ENCODE measurements at regions not wholly inside any gene's neighbourhood (a gene's known extent, or its start where the extent isn't known, plus 50 kb on each side); places are given as distances from the start of the nearest gene placed in this dataset.

DNA sequence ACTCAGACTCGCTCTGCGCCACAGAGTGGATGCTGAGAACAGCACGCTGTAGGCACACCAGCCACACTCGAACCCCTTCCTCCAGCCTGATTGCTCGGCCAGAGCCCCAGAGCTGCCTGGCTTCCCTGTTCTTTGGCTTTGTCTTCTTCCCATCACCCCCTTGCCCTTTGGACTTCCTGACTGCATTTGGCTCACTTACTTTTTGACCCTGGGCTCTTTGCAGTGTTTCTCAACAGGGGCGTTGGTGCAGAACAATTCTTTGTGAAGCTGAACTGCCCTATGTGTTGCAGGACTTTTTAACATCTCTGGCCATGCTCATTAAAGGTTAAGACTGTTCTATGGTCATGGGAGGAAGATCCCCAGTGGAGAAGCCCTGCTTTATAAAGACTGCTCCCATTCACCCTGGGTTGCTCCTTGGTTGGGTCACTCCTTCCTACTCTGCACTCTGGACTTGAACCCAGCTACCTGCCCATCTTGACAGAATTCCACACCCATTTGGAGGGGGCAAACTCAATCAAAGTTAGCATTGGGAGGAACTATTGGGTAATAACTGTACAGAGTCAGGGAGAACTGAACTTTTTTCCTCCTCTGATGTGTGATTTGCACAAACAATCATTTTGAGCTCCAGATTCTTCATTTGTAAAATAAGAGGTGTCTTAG lies 127.7 kb upstream of the PLEKHG7 start:
- no peak for DNase-seq

DNA sequence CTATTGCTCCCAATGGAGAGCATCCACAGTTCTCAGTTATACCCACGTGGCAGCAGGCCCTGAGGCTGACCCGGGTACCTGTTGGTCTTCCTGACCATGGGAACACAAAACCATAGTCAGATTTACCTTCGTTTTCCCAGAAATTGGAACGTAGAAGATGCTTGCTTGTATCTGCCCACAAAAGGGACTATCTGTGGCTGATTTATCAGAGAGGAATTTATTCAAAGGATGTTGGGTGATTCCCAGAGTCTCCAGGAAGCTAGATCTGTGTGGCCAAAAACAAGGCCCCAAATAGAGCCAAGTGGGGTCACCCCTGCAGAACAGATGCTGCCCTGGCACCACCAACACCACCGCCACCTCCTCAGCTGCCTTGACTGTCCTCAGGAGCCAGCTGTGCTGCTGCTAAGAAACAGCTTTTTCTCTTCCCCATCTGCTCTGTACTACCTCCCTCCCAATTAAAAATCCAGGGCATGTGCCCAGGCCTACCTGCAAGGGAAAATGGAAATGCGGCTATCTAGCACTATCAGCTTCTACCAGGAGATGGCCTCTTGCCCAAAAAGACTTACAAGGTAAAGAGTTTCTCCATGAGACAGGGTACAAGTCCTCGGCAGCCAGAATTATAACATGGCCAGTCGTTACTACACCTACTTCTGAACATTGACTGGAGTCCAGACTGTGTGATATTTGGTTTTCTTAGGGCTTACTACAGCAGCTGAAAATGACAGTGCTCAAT lies 128.6 kb upstream of the PLEKHG7 start:
- no peak for DNase-seq

DNA sequence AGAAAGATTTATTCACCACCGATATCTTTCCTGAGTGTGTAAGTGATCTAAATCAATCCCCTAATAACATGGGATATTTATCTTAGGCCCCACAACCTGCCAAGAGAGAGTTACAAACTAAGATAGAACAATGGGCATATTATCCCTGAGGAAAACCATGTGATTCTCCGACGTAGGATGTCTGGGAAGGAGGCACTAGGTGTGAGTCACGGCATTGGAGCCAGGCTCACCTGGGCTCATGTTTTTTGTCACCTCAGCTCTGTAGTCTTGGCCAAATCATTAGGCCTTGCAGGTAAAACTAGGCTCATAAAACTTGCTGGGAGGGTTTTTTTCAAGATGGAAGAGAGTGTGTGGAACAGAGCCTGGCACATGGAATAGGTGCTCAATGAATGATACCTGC lies 129.7 kb upstream of the PLEKHG7 start:
- DNase-seq: no peak

DNA sequence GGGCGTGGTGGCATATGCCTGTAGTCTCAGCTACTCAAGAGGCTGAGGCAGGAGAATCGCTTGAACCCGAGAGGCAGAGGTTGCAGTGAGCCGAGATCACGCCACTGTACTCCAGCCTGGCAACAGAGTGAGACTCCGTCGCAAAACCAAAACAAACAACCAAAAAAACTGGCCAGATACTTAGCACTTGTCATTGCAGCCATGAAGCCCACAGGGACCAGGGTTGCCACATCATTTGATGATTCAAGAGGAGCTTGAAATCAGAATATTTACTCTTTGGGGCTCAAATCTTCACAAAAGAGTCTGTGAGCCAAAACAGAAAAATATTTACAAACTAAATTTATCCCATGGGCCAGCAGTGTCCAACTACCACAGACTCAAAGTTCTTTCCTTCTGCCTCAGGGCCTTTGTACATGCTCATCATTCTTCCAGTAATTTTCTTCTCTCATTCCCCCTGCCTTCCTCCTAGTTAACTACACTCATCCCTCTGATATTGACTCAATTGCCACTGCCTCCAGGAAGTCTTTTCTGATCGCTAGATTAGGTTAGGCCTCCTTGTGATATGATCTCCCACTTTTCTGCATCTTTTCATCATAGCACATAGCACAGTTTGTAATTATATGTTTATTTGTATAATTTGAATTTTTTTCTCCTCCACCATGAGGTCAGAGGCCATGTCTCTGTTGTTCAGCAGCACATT lies 130.8 kb upstream of the PLEKHG7 start:
- DNase-seq: no peak

DNA sequence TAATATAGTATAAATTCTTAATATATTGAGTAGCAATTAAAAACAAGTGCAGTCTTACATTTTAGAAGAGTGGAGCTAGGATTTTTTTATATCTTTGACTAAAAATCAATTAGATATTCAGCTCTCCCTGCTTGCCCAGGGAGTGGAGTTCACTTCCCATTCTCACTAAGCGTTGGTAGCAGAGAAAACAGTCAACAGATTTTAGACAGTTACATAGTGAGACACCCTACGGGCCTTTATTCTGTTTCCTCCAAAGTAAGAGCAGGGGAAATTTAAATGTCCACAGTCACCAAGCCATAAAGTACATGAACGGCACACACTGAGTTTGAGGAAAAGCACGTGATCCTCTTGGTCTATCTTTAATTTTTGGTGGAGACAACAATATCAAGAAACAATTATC lies 131.6 kb upstream of the PLEKHG7 start:
- DNase-seq: no peak

DNA sequence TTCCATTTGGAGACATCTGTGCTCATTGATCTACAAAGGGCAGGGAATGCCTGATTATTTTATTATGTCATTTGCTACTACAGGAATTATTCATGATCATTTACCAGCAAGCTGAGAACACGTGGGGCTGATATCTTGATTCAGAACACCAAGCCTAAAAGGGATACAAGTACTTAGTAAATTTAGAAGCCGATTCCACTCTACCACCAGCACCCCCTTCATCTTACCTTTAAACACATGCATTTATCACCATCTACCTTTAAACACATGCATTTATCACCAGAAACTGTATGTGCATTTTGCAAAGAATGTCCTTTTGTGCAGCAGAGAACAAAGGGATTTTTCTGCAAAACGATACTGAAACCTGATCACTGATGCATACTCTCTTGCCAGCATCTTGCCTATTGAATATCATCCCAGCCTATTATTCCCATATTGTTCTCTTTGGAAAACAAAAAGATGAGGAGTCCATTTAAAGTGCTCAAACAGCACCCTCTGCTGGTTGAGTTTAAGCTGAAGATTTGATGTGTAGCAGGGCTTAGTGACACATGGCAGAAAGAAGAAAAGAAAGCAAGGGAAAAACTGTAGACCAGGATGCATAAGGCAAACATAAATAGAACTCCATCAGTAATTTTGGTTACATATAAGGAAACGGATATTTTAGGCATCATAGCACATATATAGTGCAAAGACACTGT lies 132.6 kb upstream of the PLEKHG7 start:
- DNase-seq: peak; percentile 85

DNA sequence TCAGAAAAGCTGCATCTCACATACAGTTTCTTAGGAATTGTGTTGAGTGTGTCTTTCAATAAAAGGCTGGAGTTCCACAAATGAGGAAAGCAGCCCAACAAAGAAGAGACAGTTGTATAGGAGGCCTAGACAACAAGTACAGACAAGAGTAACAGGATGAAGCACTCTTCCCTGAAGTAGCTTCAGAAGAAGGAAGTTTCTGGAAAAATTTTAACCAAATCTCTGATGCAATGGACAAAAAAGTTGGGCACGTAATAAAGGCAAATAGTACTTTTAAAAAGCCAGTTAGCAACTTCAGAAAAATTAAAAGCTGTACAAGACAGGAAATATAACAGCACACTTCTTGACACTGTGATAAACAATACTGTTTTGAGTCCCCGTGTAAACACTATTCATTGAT lies 134.1 kb upstream of the PLEKHG7 start:
- no peak for DNase-seq

DNA sequence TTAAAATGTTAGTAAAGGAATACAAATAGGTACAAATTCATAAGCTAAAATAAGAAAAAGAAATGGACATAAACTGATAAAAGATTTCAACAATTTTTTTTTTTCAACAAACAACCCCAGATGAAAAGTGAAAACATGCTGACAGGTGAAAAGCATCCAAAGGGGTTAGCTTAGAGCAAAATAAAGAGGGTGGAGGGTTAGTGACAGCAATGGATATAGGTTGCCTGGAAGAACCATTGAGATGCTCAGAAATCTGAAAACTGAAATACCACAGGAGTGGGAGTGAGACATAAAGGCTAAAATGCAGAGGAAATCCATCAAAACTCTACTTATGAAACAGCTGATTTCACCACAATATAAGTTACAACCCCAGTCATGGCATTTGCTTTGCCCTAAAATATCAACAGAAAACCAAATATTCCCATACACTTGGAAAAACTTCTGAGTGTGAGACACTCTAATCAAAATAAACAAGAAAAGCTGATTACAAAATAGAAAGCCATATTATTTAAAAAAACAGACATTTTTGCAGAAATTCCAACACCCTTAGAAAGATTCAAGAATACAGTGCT lies 136.3 kb upstream of the PLEKHG7 start:
- no peak for DNase-seq

DNA sequence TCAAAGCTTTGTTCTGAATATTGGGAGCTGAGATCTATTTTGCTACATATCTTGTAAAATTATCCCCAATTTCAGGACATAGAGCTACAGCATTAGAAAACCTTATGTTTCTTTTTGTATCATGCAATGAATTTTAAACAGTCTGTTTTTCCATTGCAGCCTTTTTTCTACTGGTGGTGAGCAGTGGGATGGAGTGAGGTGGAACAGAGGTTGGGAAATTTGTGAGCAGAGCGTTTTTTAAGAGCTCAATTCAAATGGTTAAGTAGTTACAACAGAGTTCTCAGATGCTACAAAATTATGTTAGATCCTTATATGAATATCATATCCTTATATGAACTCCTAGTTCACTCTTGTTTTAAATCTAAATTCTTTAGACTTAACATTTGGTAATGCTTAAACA lies 139.0 kb upstream of the PLEKHG7 start:
- DNase-seq: no peak

DNA sequence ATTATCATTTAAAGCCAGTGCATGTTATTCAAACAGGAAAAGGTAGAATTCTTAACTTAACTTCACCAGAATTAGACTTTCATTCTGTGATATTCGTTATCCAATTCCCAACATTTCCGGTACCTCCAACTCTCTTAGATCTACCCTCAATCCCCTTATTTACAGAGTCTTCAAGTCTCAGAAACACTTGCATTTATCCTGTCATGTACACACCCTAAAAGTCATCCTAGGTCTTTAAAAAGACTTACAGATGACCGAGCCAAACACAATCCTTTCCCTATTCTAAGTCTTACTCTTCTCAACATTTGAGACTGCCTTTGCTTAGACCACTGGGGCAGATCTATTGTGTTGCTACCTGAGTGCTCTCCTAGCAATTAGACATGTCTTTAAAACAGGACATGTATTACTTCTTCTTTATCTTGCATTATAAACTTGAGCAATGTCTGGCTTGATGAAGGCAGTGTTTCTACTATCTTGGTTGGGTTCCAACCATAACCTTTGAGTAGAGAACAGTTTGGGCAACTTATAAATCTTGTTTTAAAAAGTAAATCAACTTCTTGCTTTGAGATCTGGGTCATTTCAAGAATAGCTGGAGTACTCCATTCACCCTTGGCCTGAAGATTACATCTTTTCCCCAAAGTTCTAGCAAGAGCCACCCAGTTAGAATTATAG lies 140.6 kb upstream of the PLEKHG7 start:
- no peak for DNase-seq

DNA sequence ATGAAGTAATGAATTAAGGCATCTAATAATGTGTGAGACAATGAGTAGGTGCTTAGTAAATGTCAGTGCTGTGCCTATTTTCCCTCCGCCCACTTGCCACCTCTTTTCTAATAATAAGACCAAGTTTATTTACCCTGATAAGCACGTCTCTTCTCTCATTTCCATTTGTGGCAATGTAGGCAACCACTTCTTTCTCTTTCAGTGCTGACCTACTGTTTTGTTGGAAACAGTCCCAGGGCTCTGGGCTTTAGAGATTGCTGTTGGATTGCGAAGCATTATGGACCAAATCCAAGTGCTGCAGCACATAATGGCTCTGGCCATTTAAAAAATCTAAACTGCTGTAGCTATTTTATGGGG lies 141.3 kb upstream of the PLEKHG7 start:
- no peak for DNase-seq

DNA sequence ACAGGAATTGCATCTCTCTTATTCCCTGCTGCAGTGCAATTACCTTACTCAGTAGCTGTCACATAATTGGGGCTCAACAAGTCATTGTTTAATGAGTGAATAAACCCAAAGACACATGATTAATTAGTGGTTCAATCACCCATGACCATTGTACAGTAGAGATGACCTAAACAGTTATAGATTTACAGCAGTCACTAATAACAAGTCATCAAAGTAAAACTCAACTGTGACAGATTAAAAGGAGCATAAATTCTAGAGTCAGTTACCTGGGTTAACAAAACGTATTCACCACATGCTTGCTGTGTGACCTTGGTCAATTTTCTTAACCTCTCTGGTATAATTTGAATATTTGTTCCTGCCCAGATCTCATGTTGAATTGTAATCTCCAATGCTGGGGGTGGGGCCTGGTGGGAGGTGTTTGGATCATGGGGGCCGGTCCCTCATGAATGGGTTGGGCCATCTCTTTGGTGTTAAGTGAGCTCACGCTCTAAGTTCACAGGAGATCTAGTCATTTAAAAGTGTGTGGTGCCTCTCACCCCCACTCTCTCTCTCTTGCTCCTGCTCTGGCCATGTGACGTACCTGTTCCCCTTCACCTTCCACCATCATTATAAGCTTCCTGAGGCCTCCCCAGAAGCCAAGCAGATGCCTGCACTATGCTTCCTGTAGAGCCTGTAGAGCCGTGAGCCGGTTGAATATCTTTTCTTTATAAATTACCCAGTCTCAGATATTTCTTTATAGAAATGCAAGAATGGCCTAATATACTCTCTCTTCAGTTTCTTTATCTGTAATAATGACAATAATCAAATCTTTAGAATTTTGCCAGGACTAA lies 141.9 kb upstream of the PLEKHG7 start:
- no peak for DNase-seq

DNA sequence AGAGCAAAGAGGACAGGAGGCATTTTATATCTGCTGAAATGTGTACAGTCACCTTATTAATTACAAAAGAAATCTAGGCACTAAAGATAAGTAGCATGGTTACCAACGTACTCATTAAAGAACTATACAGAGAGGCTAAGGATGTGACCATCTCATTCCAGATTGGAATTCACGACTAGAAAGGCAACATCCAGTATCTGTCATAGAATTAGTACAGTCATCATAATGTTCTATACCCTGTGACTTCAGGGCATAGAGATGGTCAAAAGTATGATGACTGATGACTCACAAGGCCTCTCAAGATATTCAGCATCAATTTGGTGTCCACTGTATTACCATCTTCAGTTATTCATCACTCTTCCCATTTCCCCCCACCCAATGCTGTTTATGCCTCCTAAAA lies 144.0 kb upstream of the PLEKHG7 start:
- DNase-seq: no peak

DNA sequence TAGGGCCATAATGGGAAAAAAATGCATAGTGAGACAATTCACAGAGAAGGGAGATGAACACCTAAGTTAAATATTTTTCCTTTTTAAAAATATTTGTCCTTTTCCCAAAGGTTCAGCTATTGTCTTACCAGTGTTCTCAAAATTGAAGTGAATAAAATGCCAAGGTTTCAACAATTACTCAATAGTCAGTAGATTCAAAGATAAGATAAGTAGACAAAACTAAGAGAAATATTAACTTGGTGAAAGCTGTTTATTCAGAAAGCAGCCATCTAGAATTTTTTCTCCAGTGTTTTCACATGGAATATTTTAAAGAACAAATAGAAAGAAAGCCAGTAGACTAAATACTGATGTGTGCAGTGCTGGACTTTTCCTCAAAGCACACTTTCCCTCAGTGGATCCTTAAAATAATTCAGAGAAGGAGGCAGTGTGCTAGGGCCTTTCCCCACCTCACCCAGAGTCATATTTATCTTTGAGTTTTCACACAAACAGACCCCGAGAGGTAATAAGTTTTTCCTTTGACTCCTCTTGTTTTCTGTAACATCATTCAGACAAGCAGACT lies 144.5 kb upstream of the PLEKHG7 start:
- no peak for DNase-seq

DNA sequence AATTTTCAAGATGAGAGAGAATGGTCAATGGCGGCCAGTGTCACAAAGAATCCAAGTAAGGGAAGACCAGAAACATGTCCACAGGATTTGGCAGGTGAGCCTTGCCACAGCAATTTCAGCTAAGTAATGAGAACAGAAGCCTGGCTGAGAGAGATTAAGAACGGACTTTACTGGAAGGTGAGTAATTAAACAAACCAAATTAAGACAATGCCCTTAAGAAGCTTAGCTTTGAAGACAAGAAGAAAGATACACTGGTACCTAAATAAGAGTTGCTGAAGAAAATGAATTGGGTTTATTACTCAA lies 145.4 kb upstream of the PLEKHG7 start:
- DNase-seq: no peak

DNA sequence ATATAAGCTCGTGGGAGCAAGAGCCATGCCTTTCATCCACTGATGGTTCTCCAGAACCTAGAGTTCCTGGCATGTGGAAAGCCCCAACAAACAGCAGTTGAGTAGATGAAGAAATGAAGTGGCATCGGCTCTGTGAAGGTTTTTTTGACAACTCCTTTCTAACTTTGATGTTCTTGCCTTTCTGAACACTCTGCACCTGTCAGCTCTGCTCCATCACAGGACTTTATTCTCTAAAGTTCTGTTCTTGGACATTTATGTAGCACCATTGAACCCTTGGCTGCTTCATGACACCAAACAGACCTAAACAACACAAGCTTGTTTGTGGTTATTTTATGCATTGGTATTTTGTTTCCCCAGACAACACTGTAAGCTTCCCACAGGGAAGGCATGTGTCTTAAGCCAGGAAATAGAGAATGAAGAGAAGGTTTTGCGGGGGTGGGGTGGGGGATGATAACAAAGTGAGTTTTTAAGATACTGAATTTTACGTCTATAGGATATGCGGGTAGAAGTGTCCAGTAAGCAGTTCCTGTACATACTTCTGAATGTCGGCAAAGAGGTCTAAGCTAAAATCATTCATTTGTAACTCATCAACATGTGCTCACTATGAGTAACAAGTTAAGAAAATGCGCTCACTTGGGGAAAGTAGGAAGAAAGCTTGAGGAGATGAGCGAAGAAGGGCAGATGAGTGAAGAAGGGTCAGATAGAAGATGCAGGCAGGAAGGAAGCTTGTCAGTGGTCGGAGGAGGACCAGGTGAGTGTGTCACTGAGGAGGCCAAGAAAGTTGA lies 146.0 kb upstream of the PLEKHG7 start:
- DNase-seq: no peak

DNA sequence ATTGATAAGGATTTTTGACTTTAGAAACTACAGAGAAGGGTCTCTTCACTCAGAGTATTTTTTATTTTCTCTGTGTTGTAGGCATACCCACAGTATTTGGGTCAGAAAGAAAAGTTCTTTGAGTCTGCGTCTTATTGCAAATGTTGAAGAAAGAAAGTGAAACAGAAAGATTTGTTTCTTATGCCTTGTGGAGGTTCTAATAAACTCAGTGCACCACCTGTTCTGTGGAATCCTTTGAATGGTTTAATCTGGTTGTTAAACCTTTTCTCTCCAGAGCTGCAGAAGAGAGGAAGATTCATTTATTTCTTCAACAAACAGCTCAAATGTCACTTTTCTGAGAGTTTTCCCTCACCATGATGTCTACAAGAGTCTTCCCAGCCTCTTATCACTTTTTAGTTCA lies 146.6 kb upstream of the PLEKHG7 start:
- no peak for DNase-seq

DNA sequence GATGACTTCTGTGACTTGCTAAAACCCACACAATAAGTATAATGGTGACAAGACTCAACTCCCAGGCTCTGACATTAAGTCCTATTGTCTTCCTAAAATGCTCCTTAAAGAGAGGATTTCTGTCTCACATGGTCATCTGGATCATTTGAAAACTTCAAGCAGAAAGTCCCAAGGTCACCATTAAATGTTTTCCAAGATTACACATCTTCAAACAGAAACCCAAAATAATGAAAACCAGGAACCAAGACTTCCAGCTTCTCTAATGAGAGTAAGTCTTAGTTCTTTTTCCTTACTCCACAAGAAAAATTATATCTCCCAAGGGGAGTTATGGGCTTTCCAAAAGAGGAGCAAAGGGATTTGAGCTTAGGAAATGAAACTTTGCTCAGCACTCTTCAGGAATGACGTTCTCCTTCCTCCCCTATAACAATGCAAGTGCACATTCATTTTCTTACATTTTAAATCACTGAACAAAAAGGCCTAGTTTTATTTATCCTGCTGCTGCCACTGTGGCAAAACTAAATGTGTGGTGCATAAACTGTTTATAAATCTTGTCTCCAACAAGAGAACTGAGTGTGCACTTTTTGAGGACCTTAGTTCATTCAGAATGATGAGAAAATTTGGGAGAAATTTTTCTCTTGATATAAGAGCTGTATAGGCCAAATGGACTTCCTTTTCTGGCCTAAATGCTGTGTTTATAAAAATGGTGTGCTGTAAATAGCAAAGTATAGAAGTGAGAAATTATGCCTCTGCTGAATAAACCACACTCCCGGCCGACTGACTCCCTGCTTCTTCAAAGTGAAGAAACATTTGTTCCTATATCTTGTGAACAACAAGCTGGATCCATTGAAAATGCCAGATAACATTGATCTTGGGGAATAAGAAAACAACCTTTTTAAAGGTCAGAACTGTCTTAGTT lies 148.4 kb upstream of the PLEKHG7 start:
- DNase-seq: no peak

DNA sequence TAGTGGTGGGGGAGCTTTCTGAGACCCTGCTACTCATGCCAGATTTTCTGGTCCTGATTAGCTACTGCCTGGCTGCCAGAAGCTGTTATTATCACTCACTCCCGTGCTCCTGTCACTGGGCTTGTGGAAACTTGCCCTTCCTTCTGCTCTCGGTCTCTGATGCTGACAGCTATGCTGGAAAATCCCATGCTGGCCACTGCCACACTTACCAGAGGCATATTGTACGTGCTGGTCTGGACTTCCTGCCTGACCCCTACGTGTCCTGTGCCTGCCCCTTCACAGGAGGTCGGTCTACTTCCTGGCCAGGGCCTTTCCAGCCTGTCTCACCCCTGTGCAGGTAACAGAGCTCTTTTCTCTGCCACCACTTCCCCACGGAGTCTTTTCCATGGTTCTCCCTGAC lies 149.4 kb upstream of the PLEKHG7 start:
- no peak for DNase-seq

Measured in retina (tissue), 1 donor.